HCT116 (cell line): ENCODE measurements at regions not wholly inside any gene's neighbourhood (a gene's known extent, or its start where the extent isn't known, plus 50 kb on each side); places are given as distances from the start of the nearest gene placed in this dataset.

Experiments used
- CEBPB ChIP-seq: IDR thresholded peaks from 2 replicates; pipeline ENCODE4 v1.6.1; 2012; ENCODE audit warnings: low read depth
- EZH2 ChIP-seq: fragments of 200-600 bp; sonication (generic); IDR thresholded peaks from 2 replicates; pipeline ENCODE4 v1.6.1; 2017; ENCODE audit warnings: antibody characterized with exemption, mixed run types
- EZH2phosphoT487 ChIP-seq: fragments of 200-600 bp; IDR thresholded peaks from 2 replicates; pipeline ENCODE4 v1.6.1; 2018; ENCODE audit warnings: antibody characterized with exemption, borderline replicate concordance
- FOSL1 ChIP-seq: IDR thresholded peaks from 2 replicates; pipeline ENCODE4 v1.6.1; 2012; ENCODE audit warnings: low read depth
- POLR2A ChIP-seq: IDR thresholded peaks from 2 replicates; pipeline ENCODE4 v1.7.0; 2011; ENCODE audit warnings: borderline replicate concordance; ENCODE audit not compliant: insufficient read depth, insufficient read length; ENCODE audit errors: extremely low read depth
- POLR2AphosphoS5 ChIP-seq: IDR thresholded peaks from 2 replicates; pipeline ENCODE4 v1.6.1; 2011; ENCODE audit warnings: mild to moderate bottlenecking, low read depth, low read length, moderate library complexity
- RAD21 ChIP-seq: IDR thresholded peaks from 2 replicates; pipeline ENCODE4 v1.6.1; 2012; ENCODE audit warnings: low read depth, mild to moderate bottlenecking
- SIN3A ChIP-seq: IDR thresholded peaks from 2 replicates; pipeline ENCODE4 v1.6.1; 2012; ENCODE audit warnings: low read depth
- SP1 ChIP-seq: IDR thresholded peaks from 2 replicates; pipeline ENCODE4 v1.6.1; 2012; ENCODE audit warnings: low read depth
- YY1 ChIP-seq: IDR thresholded peaks from 2 replicates; pipeline ENCODE4 v1.6.1; 2011; ENCODE audit warnings: low read length, low read depth, moderate library complexity, mild to moderate bottlenecking; ENCODE audit not compliant: insufficient replicate concordance; ENCODE audit errors: extremely low read depth
- ZNF274 ChIP-seq: fragments of 200-500 bp; sonication (Bioruptor generic); IDR thresholded peaks from 2 replicates; pipeline ENCODE4 v1.6.1; 2014; ENCODE audit warnings: mild to moderate bottlenecking, low read depth, low read length, inconsistent platforms
- TF ChIP-seq, protein P1 (sequence below), 3 experiments: fragments of 200-600 bp in 1 of 3; sonication (generic) in 1 of 3; IDR thresholded peaks in 2 of 3; conservative IDR thresholded peaks in 1 of 3; 2 replicates each; pipeline ENCODE4 v1.5.1; 2012 to 2017; ENCODE audit warnings: low read depth in 2 of 3, low read length in 2 of 3, antibody characterized with exemption in 1 of 3, borderline replicate concordance in 1 of 3, control low read depth in 1 of 3, mild to moderate bottlenecking in 1 of 3, mixed read lengths in 1 of 3, mixed run types in 1 of 3, moderate library complexity in 1 of 3; ENCODE audit not compliant: insufficient read depth in 1 of 3
- TF ChIP-seq, protein P2 (sequence below): IDR thresholded peaks from 2 replicates; pipeline ENCODE4 v1.6.1; 2012; ENCODE audit warnings: low read depth
- TF ChIP-seq, protein P3 (sequence below): IDR thresholded peaks from 2 replicates; pipeline ENCODE4 v1.6.1; 2012

DNA sequence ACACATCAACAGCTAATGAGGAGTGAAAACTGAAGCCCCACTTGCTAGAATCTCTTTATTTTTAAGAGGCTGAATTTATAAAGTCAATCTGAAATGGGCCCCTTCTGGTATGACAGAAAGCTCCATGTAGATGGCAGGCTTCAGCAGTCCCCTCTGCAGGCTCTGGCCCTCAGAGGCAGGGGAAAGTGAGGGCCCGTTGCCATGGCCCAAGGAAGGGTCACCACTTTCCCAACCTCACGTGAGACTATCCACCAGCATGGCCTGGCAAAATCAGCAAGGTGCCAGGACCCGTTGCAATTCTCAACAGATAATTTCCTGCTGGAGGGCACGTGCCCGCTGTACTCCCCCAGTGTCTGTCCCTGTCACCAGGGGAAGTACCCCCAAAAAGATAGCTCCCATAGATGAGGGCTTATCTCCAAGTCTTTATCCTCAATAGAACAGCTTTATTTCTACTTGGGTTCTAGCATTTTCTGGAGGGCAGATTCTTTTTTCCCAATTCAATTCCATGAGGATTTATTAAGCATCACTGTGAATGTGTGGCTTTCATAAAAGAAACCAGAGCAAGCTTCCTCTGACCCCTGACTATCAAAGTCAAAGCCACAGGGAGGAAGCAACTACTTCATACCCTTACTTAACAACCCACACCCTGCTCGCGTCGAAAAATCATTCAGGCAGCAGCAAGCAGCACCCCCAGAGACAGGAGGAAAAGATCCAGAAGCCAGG lies 85.4 kb upstream of the FSTL4 start:
- TF ChIP-seq CEBPB, result no peak
- no peak for TF ChIP-seq RAD21
- TF ChIP-seq, protein P1, sequence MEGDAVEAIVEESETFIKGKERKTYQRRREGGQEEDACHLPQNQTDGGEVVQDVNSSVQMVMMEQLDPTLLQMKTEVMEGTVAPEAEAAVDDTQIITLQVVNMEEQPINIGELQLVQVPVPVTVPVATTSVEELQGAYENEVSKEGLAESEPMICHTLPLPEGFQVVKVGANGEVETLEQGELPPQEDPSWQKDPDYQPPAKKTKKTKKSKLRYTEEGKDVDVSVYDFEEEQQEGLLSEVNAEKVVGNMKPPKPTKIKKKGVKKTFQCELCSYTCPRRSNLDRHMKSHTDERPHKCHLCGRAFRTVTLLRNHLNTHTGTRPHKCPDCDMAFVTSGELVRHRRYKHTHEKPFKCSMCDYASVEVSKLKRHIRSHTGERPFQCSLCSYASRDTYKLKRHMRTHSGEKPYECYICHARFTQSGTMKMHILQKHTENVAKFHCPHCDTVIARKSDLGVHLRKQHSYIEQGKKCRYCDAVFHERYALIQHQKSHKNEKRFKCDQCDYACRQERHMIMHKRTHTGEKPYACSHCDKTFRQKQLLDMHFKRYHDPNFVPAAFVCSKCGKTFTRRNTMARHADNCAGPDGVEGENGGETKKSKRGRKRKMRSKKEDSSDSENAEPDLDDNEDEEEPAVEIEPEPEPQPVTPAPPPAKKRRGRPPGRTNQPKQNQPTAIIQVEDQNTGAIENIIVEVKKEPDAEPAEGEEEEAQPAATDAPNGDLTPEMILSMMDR (IDR thresholded peaks at IDR 0.05 in 2 of 3, conservative IDR thresholded peaks at IDR 0.05 in 1 of 3; ENCODE audit: borderline replicate concordance in 1 of 3, insufficient read depth in 1 of 3, low read depth in 2 of 3, low read length in 2 of 3), result no peak
- no peak for TF ChIP-seq SP1
- TF ChIP-seq, protein P2, sequence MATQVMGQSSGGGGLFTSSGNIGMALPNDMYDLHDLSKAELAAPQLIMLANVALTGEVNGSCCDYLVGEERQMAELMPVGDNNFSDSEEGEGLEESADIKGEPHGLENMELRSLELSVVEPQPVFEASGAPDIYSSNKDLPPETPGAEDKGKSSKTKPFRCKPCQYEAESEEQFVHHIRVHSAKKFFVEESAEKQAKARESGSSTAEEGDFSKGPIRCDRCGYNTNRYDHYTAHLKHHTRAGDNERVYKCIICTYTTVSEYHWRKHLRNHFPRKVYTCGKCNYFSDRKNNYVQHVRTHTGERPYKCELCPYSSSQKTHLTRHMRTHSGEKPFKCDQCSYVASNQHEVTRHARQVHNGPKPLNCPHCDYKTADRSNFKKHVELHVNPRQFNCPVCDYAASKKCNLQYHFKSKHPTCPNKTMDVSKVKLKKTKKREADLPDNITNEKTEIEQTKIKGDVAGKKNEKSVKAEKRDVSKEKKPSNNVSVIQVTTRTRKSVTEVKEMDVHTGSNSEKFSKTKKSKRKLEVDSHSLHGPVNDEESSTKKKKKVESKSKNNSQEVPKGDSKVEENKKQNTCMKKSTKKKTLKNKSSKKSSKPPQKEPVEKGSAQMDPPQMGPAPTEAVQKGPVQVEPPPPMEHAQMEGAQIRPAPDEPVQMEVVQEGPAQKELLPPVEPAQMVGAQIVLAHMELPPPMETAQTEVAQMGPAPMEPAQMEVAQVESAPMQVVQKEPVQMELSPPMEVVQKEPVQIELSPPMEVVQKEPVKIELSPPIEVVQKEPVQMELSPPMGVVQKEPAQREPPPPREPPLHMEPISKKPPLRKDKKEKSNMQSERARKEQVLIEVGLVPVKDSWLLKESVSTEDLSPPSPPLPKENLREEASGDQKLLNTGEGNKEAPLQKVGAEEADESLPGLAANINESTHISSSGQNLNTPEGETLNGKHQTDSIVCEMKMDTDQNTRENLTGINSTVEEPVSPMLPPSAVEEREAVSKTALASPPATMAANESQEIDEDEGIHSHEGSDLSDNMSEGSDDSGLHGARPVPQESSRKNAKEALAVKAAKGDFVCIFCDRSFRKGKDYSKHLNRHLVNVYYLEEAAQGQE, result no peak
- no peak for TF ChIP-seq ZNF274
- TF ChIP-seq EZH2phosphoT487, result no peak
- TF ChIP-seq POLR2AphosphoS5, result no peak
- no peak for TF ChIP-seq POLR2A
- TF ChIP-seq SIN3A, result no peak
- no peak for TF ChIP-seq FOSL1
- TF ChIP-seq EZH2, result no peak
- TF ChIP-seq, protein P3, sequence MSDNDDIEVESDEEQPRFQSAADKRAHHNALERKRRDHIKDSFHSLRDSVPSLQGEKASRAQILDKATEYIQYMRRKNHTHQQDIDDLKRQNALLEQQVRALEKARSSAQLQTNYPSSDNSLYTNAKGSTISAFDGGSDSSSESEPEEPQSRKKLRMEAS, result no peak
- TF ChIP-seq YY1, result no peak
